ENCODE measurements at regions not wholly inside any gene's neighbourhood (a gene's known extent, or its start where the extent isn't known, plus 50 kb on each side); places are given as distances from the start of the nearest gene placed in this dataset.

DNA sequence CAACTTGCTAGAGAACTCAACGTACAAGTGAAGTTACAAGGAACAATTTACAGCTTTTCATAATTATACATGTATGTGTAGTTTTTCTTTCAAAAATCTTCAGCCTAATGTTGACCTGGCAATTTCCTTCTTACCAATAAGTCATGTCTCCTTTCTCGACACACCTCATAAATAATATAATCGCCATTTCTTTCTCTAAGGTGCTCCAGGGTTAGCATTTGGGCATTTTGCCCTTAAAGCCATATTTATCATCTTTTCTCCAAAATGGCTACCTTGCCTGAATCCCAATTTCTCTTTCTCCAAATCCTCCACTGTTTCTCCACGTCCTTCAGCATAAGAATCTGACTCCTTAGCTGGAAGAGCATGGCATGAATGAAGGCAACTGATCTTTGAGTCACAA is 50.3 kb upstream of the RAB27B start:
- H3K36me3 Mint-ChIP-seq (ENCODE audit: low read depth), result no peaks in the 10 kb centered on the region
- H3K9me3 Mint-ChIP-seq, result no peaks in the 10 kb centered on the region
- TF ChIP-seq, protein P1, sequence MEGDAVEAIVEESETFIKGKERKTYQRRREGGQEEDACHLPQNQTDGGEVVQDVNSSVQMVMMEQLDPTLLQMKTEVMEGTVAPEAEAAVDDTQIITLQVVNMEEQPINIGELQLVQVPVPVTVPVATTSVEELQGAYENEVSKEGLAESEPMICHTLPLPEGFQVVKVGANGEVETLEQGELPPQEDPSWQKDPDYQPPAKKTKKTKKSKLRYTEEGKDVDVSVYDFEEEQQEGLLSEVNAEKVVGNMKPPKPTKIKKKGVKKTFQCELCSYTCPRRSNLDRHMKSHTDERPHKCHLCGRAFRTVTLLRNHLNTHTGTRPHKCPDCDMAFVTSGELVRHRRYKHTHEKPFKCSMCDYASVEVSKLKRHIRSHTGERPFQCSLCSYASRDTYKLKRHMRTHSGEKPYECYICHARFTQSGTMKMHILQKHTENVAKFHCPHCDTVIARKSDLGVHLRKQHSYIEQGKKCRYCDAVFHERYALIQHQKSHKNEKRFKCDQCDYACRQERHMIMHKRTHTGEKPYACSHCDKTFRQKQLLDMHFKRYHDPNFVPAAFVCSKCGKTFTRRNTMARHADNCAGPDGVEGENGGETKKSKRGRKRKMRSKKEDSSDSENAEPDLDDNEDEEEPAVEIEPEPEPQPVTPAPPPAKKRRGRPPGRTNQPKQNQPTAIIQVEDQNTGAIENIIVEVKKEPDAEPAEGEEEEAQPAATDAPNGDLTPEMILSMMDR (IDR thresholded peaks at IDR 0.05), result no peak
- peaks cover 6% of the 10 kb centered on the region for H3K4me1 Mint-ChIP-seq
- peaks cover 15% of the 10 kb centered on the region for H3K27me3 Mint-ChIP-seq (ENCODE audit: low read depth, poor library complexity)
- no peak for DNase-seq
- H3K4me3 Mint-ChIP-seq, result no peak overlapping the region
- no peak overlapping the region for H3K27ac Mint-ChIP-seq

All from nephron progenitor cell (in vitro differentiated cells).